ENCODE measurements at regions not wholly inside any gene's neighbourhood (a gene's known extent, or its start where the extent isn't known, plus 50 kb on each side); places are given as distances from the start of the nearest gene placed in this dataset.

GRCh38 chr15:77819851-77820728 is 187.4 kb upstream of the LINGO1 start:
- Histone ChIP-seq H3K27ac (peak overlapping the region; percentile 77), H3K9me3 (ENCODE audit: severe bottlenecking) (no peaks in the 10 kb centered on the region), H3K4me3 (ENCODE audit: low read depth, low read length) (peak overlapping the region; percentile 46), H3K27me3 (ENCODE audit: insufficient read depth, low read depth, severe bottlenecking) (no peaks in the 10 kb centered on the region), H3K36me3 (peaks cover 9% of the 10 kb centered on the region)
- peak; percentile 87 for DNase-seq
- peak; percentile 77 for TF ChIP-seq CTCF (IDR thresholded peaks at IDR 0.05; ENCODE audit: low read depth, low read length)

- no peak for TF ChIP-seq CTCF (IDR thresholded peaks at IDR 0.05; ENCODE audit: low read depth, low read length)
- no peaks in the 10 kb centered on the region for H3K9me3 ChIP-seq (ENCODE audit: severe bottlenecking)
- H3K4me3 ChIP-seq (ENCODE audit: low read depth, low read length), result peak overlapping the region; percentile 46
- peak; percentile 77 for DNase-seq
- no peaks in the 10 kb centered on the region for H3K27me3 ChIP-seq (ENCODE audit: insufficient read depth, low read depth, severe bottlenecking)
- H3K36me3 ChIP-seq, result peaks cover 9% of the 10 kb centered on the region
- peak overlapping the region; percentile 77 for H3K27ac ChIP-seq
Observed at GRCh38 chr15:77819048-77819850, 186.5 kb upstream of the LINGO1 start.

- no peaks in the 10 kb centered on the region for H3K9me3 ChIP-seq (ENCODE audit: severe bottlenecking)
- peak overlapping the region; percentile 56 for H3K27ac ChIP-seq
- no peak for TF ChIP-seq CTCF (IDR thresholded peaks at IDR 0.05; ENCODE audit: low read depth, low read length)
- H3K4me3 ChIP-seq (ENCODE audit: low read depth, low read length), result peak overlapping the region; percentile 42
- H3K36me3 ChIP-seq, result peaks cover 9% of the 10 kb centered on the region
- no peaks in the 10 kb centered on the region for H3K27me3 ChIP-seq (ENCODE audit: insufficient read depth, low read depth, severe bottlenecking)
- peak; percentile 43 for DNase-seq
Observed at GRCh38 chr15:77818484-77819047, 185.9 kb upstream of the LINGO1 start.

- DNase-seq, result no peak
- H3K9me3 ChIP-seq (ENCODE audit: severe bottlenecking), result no peaks in the 10 kb centered on the region
- H3K27ac ChIP-seq, result no peak overlapping the region
- no peak overlapping the region for H3K4me3 ChIP-seq (ENCODE audit: low read depth, low read length)
- TF ChIP-seq CTCF (IDR thresholded peaks at IDR 0.05; ENCODE audit: low read depth, low read length), result no peak
- peaks cover 9% of the 10 kb centered on the region for H3K36me3 ChIP-seq
- no peaks in the 10 kb centered on the region for H3K27me3 ChIP-seq (ENCODE audit: insufficient read depth, low read depth, severe bottlenecking)
Observed at GRCh38 chr15:77817434-77817833, 184.7 kb upstream of the LINGO1 start.

- H3K36me3 ChIP-seq, result peaks cover 9% of the 10 kb centered on the region
- TF ChIP-seq CTCF (IDR thresholded peaks at IDR 0.05; ENCODE audit: low read depth, low read length), result no peak
- no peaks in the 10 kb centered on the region for H3K9me3 ChIP-seq (ENCODE audit: severe bottlenecking)
- no peak overlapping the region for H3K27ac ChIP-seq
- H3K27me3 ChIP-seq (ENCODE audit: insufficient read depth, low read depth, severe bottlenecking), result no peaks in the 10 kb centered on the region
- no peak overlapping the region for H3K4me3 ChIP-seq (ENCODE audit: low read depth, low read length)
- no peak for DNase-seq
Observed at GRCh38 chr15:77816983-77817382, 184.3 kb upstream of the LINGO1 start.
